ENCODE measurements at regions not wholly inside any gene's neighbourhood (a gene's known extent, or its start where the extent isn't known, plus 50 kb on each side); places are given as distances from the start of the nearest gene placed in this dataset.

- TF ChIP-seq, protein P1, sequence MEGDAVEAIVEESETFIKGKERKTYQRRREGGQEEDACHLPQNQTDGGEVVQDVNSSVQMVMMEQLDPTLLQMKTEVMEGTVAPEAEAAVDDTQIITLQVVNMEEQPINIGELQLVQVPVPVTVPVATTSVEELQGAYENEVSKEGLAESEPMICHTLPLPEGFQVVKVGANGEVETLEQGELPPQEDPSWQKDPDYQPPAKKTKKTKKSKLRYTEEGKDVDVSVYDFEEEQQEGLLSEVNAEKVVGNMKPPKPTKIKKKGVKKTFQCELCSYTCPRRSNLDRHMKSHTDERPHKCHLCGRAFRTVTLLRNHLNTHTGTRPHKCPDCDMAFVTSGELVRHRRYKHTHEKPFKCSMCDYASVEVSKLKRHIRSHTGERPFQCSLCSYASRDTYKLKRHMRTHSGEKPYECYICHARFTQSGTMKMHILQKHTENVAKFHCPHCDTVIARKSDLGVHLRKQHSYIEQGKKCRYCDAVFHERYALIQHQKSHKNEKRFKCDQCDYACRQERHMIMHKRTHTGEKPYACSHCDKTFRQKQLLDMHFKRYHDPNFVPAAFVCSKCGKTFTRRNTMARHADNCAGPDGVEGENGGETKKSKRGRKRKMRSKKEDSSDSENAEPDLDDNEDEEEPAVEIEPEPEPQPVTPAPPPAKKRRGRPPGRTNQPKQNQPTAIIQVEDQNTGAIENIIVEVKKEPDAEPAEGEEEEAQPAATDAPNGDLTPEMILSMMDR (IDR thresholded peaks at IDR 0.05; ENCODE audit: control extremely low read depth, extremely low read depth, low read depth, missing control alignments), result no peak
- DNase-seq (ENCODE audit: extremely low spot score), result no peak
- CTCF ChIA-PET, result no interaction called here
- POLR2A ChIA-PET, result no interaction called here
Observed at GRCh38 chr3:117105686-117106085, 396.1 kb downstream of the TUSC7 start.

- no peak for DNase-seq (ENCODE audit: extremely low spot score)
- TF ChIP-seq, protein P1 (IDR thresholded peaks at IDR 0.05; ENCODE audit: control extremely low read depth, extremely low read depth, low read depth, missing control alignments), result no peak
- POLR2A ChIA-PET, result no interaction called here
- CTCF ChIA-PET, result no interaction called here
Observed at GRCh38 chr3:117106396-117106795, 396.8 kb downstream of the TUSC7 start.

- DNase-seq (ENCODE audit: extremely low spot score), result no peak
- ChIA-PET CTCF (no interaction called here), POLR2A (no interaction called here)
- TF ChIP-seq, protein P1 (IDR thresholded peaks at IDR 0.05; ENCODE audit: control extremely low read depth, extremely low read depth, low read depth, missing control alignments), result no peak
Observed at GRCh38 chr3:117107946-117108345, 398.4 kb downstream of the TUSC7 start.

DNA sequence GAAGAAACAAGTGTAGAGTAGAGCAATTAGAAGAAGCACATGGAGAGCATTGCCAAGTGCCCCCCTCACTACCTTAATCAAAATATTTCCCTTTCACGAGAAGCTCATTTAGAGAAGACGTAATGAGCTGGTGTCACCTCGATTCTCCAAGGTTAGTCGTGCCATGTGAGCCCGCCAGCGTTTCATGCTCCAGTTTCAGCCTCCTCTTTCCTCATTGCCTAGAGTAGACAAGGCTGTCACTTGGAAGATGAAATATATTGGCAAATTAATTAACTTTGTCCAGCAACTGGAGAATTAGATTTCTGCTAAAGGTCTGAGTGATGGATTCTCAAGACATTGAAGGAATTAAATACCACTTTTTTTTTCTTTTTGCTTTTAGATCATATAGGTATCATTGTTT, 399.6 kb downstream of the TUSC7 start:
- CTCF ChIA-PET, result no interaction called here
- POLR2A ChIA-PET, result no interaction called here
- TF ChIP-seq, protein P1 (IDR thresholded peaks at IDR 0.05; ENCODE audit: control extremely low read depth, extremely low read depth, low read depth, missing control alignments), result no peak
- no peak for DNase-seq (ENCODE audit: extremely low spot score)

GRCh38 chr3:117114517-117115265, 405.1 kb downstream of the TUSC7 start:
- no peak for DNase-seq (ENCODE audit: extremely low spot score)
- ChIA-PET CTCF (no interaction called here), POLR2A (no interaction called here)
- TF ChIP-seq, protein P1 (IDR thresholded peaks at IDR 0.05; ENCODE audit: control extremely low read depth, extremely low read depth, low read depth, missing control alignments), result no peak

GRCh38 chr3:117117188-117117936, 407.8 kb downstream of the TUSC7 start:
- no peak for DNase-seq (ENCODE audit: extremely low spot score)
- POLR2A ChIA-PET, result no interaction called here
- CTCF ChIA-PET, result interaction anchor here (1.8 kb wide), 1 partner anchor 16 kb away, joined by 4 read pairs; no protein-coding TSS in a partner anchor
- TF ChIP-seq, protein P1 (IDR thresholded peaks at IDR 0.05; ENCODE audit: control extremely low read depth, extremely low read depth, low read depth, missing control alignments), result no peak
